Left hindlimb (tissue), 1 donor: ENCODE measurements at regions not wholly inside any gene's neighbourhood (a gene's known extent, or its start where the extent isn't known, plus 50 kb on each side); places are given as distances from the start of the nearest gene placed in this dataset.
A peak's percentile ranks its signal among the peaks of the same experiment; 100 is the strongest.

ENCODE experiments used
- DNase-seq: peaks from one replicate; pipeline ENCODE4 v3.0.0-alpha.2; 2018

DNA sequence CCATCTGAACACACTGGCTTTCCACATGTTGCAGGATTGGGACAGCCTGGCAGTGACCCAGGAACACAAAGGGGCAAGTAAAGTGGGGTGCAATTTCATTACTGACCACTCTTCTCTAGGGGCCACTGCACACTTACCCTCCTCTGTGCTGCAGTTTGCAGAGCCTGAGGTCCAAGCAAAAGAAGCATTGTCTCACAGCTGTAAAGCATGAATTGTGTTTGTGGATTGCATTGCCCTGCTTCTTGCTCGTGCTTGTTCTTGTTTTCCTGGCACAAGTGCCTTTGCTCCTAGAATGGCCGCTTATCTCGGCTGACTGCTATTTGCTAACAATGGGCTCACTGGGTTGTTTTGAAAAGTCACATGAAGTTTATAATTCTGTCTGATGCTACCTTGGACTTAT is 209.1 kb upstream of the JADE1 start:
- DNase-seq, result no peak

GRCh38 chr4:128597500-128597899 is 212.0 kb upstream of the JADE1 start:
- DNase-seq, result no peak

DNA sequence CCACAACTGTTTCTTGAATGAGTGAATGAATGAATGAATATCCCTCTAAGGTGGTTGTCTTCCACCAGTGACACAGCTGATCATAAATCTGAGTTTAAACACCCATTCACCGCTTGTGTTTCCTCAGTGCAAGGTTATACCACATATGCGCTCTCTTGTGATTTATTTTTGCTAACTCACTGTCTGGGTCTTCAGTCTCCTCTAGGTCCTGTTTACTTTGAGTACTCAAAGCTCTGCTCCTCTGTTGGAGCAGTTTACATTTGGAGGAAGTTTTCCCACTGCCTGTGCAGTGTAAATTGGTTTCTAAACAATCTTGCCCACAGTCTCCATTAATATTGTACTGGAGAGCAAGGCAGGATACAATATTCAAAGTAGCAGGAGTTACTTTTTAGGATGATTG is 212.6 kb upstream of the JADE1 start:
- no peak for DNase-seq

- DNase-seq, result no peak
Observed at GRCh38 chr4:128596115-128596514, 213.4 kb upstream of the JADE1 start.

DNA sequence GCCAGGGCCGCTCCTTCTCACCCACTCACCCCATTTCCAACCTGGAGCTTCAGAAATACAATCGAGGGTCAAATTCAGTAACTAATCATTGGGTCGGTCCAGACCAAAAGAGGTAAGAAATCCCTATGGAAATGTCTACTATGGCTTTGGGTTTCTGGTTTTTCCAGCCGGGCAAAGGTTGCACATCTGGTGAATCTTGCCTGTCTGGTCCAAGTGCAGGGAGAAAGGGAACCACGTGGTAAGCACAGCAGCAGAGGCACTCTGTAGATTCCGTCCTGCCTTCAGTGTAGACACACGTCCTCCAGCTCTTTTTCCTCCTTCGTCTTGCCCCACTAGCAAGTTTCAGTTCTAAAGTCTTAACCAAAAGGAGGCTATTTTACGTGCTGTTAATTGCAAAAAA is 218.0 kb upstream of the JADE1 start:
- no peak for DNase-seq

- no peak for DNase-seq
Observed at GRCh38 chr4:128590773-128591172, 218.7 kb upstream of the JADE1 start.

GRCh38 chr4:128590034-128590740 is 219.3 kb upstream of the JADE1 start:
- DNase-seq, result no peak

DNA sequence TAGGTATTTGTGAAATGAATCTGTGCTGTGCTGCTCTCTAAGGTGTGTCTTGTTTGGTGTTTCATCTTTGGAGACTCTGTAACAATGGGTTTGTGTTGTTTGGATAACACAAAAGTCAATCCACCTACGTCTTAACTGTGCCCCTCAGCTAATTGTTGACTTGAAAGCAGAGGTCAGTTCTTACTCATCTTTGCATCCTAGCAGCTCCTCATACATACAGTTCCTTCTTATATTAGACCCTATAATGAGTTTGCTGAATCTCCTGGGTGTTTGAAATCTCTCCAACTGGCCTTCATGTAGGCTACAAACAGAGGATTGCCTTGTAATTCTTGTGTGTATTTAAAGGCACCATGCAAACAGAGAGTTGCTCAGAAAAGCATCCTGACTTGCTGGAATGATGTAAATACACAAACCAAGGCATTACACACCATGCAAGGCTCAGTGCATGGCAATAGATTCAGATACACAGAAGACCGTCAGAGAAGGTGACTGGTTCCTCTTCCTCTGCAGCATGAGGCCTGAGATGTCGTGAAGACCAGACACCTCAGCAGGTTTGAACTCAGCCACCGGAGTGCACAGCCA is 220.0 kb upstream of the JADE1 start:
- DNase-seq, result no peak

- DNase-seq, result no peak
Observed at GRCh38 chr4:128587382-128587781, 222.1 kb upstream of the JADE1 start.

DNA sequence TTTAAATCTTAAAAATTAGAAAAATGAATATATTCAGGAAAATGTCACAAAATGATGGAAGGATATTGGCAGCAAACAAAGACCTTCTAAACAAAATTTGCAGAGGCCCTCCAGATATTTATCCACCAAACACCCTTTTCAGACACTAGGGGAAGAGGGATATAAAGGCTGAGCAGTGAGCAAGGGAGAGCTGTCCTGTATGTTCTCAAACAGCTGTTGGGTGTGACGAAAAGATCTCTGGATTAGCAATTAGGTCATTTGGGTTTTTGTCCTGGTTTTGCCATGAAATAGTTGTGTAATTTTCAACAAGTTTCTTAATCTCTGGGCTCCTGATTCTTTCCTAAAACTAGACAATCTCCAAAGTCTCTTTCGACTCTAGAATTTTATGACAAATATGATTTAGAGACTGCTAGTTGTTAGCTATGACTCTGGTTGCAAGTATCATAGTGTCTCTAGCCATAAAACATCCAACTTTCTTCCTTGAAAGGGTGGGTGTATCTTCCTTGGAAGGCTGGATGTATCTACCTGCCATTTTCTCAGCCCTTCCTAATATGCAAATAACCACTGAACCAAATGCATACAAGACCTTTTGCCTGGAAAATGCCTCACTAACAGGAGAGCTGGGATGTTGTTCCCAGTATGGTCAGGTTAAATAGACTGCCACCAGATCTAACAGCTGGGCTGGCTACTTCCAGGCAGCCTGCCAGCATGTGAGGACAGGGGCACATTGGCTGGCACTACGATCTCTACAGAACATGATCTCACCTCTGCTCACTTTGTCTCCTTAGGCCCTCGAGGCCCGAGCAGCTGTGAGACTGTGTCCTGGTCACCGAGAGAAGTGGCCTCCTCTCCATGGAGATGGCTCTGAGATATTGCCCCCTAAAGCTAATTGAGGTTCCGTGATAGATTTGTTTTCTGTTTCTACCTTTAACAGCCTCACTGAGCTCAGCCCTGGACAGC is 225.5 kb upstream of the JADE1 start:
- DNase-seq, result no peak

DNA sequence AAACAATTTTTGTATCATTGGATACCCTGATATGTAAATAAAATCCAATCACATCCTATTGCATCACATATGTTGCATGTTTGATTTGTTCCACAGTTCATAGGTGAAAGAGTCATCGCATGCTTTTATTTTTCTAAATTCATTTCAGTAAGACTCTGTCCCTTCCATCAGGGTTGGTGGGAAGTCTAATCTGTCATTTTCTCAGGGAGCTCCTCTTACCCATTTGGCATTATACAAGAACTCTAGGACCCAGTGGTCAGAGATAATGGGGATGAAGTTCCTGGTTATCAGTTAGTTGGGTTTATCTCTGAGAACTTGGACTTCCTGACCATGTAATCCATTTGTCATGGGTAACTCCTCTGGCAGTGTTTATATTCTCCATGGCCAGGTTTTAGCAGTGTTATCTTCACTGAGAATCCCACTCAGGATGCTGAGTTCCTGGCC is 227.1 kb upstream of the JADE1 start:
- DNase-seq, result no peak

DNA sequence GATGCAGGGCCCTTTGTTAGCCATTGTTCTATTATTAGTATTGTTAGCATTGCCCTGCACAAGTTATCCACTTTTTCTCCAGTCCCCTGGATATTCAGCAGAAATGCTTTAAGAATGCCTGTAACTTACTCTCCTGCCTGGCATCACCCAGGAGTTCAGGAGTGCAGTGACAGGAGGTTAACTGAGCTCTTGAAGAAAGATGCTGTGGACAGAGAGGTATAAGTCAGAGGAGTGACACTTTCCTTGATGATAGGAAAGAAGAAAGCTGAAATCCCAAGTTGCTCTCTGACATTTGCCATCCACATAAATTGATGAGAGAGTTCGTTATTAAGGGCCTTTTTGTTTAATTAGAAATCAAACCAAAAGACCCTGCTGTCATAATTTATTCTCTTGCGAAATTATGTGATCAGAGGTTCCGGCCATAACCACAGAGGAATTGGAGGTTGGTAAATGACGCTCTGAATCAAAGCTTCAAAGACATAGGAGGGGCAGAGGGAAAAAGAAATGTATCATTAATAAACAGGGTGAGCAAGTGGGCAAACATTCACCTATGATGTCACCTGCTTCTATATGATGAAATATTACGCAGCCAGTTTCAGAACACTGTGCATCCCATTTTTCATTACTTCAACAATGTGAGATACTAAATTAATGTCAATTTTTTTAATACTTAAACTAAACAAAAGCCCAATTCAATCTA is 230.2 kb upstream of the JADE1 start:
- no peak for DNase-seq

DNA sequence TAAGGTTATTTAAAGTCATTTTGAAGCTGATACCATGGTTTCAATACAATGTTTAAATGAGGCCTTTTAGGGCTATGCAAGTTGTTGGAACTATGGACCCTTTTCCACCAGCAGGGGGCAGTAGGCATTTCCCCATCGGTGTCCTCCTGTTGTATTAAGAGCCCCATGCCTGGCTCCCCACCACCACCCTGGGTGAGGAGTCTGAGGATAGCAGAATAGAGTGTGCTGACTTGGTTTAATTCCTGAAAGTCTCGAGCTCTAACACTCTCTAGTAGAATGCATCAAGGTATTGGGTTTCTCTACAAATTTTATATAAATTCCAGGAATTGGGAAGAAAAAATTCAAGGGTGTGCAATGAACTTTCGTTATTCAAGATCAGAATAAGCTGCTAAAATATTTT is 234.8 kb upstream of the JADE1 start:
- DNase-seq, result no peak

DNA sequence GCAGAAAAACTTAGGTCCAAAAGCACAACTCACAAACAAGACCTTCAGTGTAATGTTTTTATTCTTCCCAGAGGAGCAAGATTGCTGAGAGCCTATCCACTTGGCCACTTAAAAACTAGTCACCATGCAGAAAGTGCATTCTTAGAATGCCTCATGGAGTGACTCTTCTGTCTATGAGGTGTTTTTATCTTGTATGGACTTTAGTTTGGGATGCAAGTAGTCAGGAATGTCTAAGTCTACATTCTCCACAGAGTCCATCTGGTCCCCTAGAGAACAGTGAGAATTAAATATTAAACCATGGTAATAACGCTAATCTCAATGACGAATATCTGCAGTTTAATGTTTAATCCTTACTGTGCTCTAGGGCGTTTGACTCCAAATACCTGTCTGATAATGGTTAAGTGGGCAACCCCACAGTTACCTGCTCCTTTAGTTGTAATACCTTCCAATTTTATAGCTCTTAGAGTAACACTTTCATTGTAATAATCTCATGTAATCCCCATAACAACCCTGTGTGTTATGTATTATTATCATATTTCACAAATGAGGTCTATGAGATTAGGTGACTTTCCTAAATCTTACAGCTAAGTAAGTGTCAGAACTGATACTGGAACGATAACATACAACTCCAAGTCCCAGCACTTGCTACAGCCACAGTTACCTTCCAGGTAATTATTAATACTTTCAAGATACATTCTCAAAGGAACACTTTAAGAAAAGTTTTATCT is 235.6 kb upstream of the JADE1 start:
- DNase-seq, result no peak

DNA sequence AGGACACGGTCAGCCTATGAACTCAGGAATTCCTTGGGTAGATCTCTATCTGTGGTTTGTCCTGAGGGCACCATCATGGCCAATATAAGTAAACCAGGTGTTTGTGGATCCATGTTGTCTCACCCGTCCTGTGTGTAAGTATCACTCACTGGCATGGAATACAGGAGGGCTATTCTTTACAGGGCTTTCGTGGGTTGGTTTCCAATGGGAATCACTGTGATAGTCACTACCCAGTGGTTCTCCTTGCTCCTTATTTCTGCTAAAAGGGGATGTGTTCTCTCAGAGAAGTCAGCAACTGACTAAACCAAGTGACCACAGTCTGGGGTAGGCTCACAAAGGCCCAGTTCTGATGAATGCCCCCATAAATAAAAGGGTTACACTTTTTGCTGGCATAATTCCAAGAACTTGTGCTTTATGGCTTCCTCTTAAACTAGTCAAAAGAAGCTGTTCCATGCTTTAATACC is 236.7 kb upstream of the JADE1 start:
- DNase-seq, result no peak

DNA sequence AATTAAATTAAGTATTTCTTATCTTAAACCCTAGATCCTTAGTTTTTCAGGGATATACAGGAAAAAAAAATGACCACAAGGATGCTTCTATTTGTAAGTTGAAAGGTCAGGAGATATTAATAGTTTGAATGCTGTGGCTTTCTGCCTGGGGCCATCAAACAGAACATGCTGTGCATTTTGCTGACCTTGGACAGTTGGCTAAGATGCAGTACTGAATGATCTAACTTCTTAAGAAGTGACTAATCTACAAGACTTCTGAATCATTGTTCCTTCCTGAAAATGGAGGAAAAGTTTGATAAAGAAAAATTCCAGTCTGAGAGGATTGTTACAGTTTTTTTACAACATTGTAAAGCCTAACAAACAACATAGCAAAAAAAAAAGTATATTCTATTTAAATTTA is 237.8 kb upstream of the JADE1 start:
- no peak for DNase-seq

GRCh38 chr4:128570387-128570975 is 239.0 kb upstream of the JADE1 start:
- no peak for DNase-seq

DNA sequence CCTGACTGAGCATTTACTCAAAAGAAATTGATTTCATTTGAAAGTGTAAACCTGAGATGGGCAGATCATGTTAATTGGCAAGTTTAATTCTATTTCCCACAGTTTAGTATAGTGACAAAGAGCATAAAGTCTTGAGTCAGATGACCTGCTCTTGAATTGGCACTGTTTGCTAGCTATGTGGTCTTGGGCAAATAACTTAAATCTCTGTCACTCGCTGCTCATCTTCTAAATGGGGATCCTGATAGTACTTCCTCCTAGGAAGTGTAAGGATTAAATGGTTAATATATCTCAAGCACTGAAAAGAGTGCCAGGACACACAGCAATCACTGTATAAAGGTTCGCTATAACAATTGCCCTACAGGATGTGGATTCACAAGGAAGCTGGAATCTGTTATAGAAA is 242.8 kb upstream of the JADE1 start:
- DNase-seq, result no peak

DNA sequence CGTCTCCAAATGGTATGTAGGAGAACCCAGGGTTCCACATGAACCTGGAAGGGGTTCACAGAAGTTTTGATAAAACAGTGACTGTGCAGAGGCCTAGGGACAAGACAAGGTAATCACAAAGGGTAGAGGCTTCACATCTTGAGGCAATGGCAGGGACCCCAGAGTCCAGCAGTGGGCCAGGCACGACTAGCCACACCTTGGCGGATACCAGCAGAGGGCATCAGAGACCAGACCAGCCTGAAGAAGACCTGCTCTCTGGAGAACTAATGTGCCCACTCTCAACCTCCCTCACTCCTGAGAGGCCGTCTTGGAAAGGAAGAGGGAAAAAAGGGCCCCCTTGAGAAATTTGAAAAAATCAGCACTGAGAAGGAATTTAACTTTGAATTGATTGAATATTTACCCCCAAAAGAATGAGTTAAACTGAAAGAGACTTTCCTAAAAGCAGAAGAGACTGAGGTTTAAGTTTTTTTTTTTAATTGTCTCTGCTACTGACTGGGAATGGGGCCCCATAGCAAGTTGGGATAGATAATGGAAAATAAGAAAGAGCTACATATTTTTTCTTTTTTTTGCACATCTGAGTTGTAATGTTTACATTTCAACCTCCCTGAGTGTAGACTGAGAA is 243.8 kb upstream of the JADE1 start:
- peak; percentile 51 for DNase-seq

- no peak for DNase-seq
Observed at GRCh38 chr4:128565054-128565453, 244.4 kb upstream of the JADE1 start.

DNA sequence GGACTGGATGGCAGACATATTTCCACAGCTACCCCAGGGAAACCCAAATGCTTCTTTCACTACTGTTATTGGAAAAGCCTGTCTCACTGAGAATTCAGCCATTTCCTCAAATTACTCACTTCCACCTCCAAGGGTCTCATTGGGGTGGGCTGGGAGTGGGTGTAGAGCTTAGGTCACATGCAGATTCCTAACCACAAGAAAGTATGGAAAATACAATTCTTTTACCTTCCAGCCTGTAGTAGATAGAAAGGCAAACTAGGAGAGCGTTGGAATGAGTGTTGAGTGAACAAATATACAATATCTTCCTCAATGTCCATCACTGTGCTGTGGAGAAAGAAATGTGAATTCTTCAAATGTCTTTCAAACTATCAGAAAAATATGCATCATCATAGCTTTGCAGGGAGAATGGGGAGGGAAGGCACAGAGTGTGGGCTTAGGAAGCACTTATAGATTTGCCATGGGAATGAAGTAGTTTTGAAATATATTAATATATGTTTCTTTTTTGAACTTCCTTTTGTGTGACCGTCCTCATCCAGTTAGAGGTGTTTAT is 245.3 kb upstream of the JADE1 start:
- DNase-seq, result no peak
